ENCODE measurements at regions not wholly inside any gene's neighbourhood (a gene's known extent, or its start where the extent isn't known, plus 50 kb on each side); places are given as distances from the start of the nearest gene placed in this dataset.
"Not testable (repeated sequence)": the region's sequence is repeated elsewhere in the genome, so short reads cannot be mapped to it uniquely, and the experiment has no call there.

DNA sequence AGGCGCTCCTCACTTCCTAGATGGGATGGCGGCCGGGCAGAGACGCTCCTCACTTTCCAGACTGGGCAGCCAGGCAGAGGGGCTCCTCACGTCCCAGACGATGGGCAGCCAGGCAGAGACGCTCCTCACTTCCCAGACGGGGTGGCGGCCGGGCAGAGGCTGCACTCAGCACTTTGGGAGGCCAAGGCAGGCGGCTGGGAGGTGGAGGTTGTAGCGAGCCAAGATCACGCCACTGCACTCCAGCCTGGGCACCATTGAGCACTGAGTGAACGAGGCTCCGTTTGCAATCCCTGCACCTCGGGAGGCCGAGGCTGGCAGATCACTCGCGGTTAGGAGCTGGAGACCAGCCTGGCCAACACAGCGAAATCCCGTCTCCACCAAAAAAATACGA, 72.0 kb upstream of the LRPPRC start:
- TF ChIP-seq EZH2 (IDR thresholded peaks at IDR 0.05; ENCODE audit: borderline replicate concordance, low read depth, low read length, severe bottlenecking): not testable (repeated sequence)
- TF ChIP-seq, protein P1, sequence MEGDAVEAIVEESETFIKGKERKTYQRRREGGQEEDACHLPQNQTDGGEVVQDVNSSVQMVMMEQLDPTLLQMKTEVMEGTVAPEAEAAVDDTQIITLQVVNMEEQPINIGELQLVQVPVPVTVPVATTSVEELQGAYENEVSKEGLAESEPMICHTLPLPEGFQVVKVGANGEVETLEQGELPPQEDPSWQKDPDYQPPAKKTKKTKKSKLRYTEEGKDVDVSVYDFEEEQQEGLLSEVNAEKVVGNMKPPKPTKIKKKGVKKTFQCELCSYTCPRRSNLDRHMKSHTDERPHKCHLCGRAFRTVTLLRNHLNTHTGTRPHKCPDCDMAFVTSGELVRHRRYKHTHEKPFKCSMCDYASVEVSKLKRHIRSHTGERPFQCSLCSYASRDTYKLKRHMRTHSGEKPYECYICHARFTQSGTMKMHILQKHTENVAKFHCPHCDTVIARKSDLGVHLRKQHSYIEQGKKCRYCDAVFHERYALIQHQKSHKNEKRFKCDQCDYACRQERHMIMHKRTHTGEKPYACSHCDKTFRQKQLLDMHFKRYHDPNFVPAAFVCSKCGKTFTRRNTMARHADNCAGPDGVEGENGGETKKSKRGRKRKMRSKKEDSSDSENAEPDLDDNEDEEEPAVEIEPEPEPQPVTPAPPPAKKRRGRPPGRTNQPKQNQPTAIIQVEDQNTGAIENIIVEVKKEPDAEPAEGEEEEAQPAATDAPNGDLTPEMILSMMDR (IDR thresholded peaks at IDR 0.05; ENCODE audit: borderline replicate concordance, extremely low read depth, low read length, poor library complexity, severe bottlenecking): not testable (repeated sequence)

Measured in DND-41 (cell line).